ENCODE measurements at regions not wholly inside any gene's neighbourhood (a gene's known extent, or its start where the extent isn't known, plus 50 kb on each side); places are given as distances from the start of the nearest gene placed in this dataset.

DNA sequence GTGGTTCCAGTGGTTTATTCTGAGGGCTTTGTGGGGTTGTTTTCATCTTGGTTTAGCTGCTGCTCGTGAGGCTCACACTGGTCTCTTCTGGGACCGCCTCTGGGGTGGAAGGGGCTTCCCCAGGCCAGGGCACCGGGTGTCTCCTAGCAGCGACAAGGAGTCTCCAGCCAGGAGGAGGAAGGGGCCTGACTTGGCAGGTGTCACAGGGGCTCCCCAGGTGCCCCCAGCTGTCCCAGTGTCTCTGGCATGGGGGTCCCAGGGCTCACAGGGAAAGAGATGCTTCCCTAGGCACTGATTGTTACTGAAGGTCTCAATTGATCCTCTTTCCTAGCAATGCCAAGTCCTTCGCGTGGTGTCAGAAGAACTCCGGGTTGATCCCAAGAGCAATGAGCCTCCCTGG lies 241.1 kb upstream of the IRX4 start:
- no peak overlapping the region for H3K4me3 ChIP-seq (ENCODE audit: low read depth, low read length)
- TF ChIP-seq, protein P1, sequence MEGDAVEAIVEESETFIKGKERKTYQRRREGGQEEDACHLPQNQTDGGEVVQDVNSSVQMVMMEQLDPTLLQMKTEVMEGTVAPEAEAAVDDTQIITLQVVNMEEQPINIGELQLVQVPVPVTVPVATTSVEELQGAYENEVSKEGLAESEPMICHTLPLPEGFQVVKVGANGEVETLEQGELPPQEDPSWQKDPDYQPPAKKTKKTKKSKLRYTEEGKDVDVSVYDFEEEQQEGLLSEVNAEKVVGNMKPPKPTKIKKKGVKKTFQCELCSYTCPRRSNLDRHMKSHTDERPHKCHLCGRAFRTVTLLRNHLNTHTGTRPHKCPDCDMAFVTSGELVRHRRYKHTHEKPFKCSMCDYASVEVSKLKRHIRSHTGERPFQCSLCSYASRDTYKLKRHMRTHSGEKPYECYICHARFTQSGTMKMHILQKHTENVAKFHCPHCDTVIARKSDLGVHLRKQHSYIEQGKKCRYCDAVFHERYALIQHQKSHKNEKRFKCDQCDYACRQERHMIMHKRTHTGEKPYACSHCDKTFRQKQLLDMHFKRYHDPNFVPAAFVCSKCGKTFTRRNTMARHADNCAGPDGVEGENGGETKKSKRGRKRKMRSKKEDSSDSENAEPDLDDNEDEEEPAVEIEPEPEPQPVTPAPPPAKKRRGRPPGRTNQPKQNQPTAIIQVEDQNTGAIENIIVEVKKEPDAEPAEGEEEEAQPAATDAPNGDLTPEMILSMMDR (IDR thresholded peaks at IDR 0.05; ENCODE audit: low read depth, low read length), result no peak
- POLR2A ChIA-PET, result no interaction called here
- no peaks in the 10 kb centered on the region for H3K27me3 ChIP-seq (ENCODE audit: control insufficient read depth, insufficient read depth, low read length)
- H3K9me3 ChIP-seq (ENCODE audit: control insufficient read depth, insufficient read depth, low read length), result peaks cover 27% of the 10 kb centered on the region
- CTCF ChIA-PET, result no interaction called here
- DNase-seq (ENCODE audit: low read depth, low spot score), result no peak
- no peak overlapping the region for H3K27ac ChIP-seq (ENCODE audit: low read depth, low read length)

DNA sequence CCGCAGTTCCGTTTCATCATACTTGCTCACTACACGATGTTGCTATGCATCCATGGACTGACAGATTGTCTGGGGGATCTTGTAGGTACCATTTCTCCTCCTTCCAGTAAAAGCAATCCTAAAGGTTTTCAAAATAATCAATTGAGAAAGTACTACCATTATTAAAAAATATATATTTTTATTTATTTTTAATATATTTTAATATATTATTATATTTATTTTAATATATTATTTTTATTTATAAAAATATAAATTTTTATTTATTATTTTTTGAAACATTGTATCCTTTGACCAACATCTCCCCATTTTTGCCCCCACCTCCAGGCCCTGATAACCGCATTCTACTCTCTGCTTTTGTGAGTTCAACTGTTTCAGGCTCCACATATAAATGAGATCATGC lies 237.6 kb upstream of the IRX4 start:
- Histone ChIP-seq H3K27me3 (ENCODE audit: control insufficient read depth, insufficient read depth, low read length) (no peaks in the 10 kb centered on the region), H3K27ac (ENCODE audit: low read depth, low read length) (no peak overlapping the region), H3K9me3 (ENCODE audit: control insufficient read depth, insufficient read depth, low read length) (peaks cover 25% of the 10 kb centered on the region), H3K4me3 (ENCODE audit: low read depth, low read length) (no peak overlapping the region)
- CTCF ChIA-PET, result no interaction called here
- TF ChIP-seq, protein P1 (IDR thresholded peaks at IDR 0.05; ENCODE audit: low read depth, low read length), result no peak
- POLR2A ChIA-PET, result no interaction called here
- DNase-seq (ENCODE audit: low read depth, low spot score), result no peak

DNA sequence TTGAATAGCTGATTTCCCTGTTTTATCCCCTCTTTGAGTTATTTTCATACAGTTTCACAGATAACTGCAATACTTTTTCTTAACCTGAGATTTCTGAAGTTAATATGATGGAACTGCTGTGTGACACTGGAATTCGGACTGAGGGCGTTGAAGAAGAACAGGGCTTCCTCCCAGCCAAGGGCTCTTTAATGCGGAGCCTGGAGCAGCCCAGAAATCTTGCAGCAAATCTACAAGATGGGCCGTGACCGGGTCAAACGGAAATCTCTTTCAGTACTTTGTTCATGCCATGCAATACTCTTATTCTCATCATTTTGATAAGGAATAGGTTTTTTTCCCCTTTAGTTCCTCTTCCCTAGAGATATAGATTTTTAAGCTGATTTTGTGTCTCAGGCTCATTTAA lies 236.8 kb upstream of the IRX4 start:
- DNase-seq (ENCODE audit: low read depth, low spot score), result no peak
- H3K9me3 ChIP-seq (ENCODE audit: control insufficient read depth, insufficient read depth, low read length), result peaks cover 23% of the 10 kb centered on the region
- ChIA-PET POLR2A (no interaction called here), CTCF (no interaction called here)
- H3K27ac ChIP-seq (ENCODE audit: low read depth, low read length), result no peak overlapping the region
- no peak overlapping the region for H3K4me3 ChIP-seq (ENCODE audit: low read depth, low read length)
- TF ChIP-seq, protein P1 (IDR thresholded peaks at IDR 0.05; ENCODE audit: low read depth, low read length), result no peak
- H3K27me3 ChIP-seq (ENCODE audit: control insufficient read depth, insufficient read depth, low read length), result no peaks in the 10 kb centered on the region

DNA sequence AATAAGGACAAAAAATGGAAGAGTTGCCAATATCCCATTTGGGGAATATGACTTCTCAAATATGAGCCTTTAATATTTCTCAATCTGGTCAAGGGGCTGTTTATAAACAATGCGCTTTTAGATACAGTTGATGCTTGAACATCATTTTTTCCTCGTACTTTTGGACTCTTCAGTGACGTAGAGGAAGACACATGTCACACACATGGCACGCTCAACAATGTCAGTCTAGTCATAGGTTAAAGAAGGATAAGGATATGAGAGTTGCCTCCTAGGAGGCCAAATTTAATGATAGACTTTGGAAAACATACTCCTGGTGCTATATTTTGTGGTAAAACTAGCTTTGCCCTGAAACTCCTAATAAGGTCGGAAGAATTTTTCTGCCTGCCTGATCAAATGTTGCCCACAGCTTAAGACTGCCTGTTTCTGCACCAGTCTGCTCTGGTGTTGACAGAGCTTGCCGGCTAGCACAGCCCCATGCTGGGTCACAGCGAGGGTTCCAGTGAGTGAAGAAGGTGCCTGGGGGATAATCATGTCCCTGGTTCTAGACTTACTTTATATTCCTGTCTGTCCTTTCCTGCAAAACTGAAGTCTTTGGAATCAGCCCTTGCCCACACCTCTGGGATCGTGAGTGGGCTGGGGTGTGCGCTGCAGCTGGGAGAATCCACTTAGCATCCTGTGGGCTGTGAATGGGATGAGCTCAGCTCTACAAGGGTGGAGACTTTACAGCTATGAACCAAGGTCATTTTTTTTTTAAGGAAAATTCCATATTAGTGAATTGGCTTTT lies 230.8 kb upstream of the IRX4 start:
- ChIA-PET POLR2A (no interaction called here), CTCF (no interaction called here)
- TF ChIP-seq, protein P1 (IDR thresholded peaks at IDR 0.05; ENCODE audit: low read depth, low read length), result no peak
- Histone ChIP-seq H3K27ac (ENCODE audit: low read depth, low read length) (no peak overlapping the region), H3K9me3 (ENCODE audit: control insufficient read depth, insufficient read depth, low read length) (peaks cover 42% of the 10 kb centered on the region), H3K27me3 (ENCODE audit: control insufficient read depth, insufficient read depth, low read length) (no peaks in the 10 kb centered on the region), H3K4me3 (ENCODE audit: low read depth, low read length) (no peak overlapping the region)
- DNase-seq (ENCODE audit: low read depth, low spot score), result no peak

GRCh38 chr5:2112173-2113025 lies 229.7 kb upstream of the IRX4 start:
- Histone ChIP-seq H3K4me3 (ENCODE audit: low read depth, low read length) (no peak overlapping the region), H3K9me3 (ENCODE audit: control insufficient read depth, insufficient read depth, low read length) (peaks cover 42% of the 10 kb centered on the region), H3K27ac (ENCODE audit: low read depth, low read length) (no peak overlapping the region), H3K27me3 (ENCODE audit: control insufficient read depth, insufficient read depth, low read length) (no peaks in the 10 kb centered on the region)
- TF ChIP-seq, protein P1 (IDR thresholded peaks at IDR 0.05; ENCODE audit: low read depth, low read length), result no peak
- no peak for DNase-seq (ENCODE audit: low read depth, low spot score)
- POLR2A ChIA-PET, result no interaction called here
- CTCF ChIA-PET, result no interaction called here
